GM12878 (cell line): ENCODE measurements at regions not wholly inside any gene's neighbourhood (a gene's known extent, or its start where the extent isn't known, plus 50 kb on each side); places are given as distances from the start of the nearest gene placed in this dataset.

Source experiments
- ATAC-seq: fragments of 200-7000 bp; cut with Tn5 transposase; 3 replicates; pipeline ENCODE4 v1.9.1; 2020; ENCODE audit warnings: mild to moderate bottlenecking, moderate library complexity
- BruUV-seq: library from RNA; stranded (reverse); fragments of 400-500 nt; replicated peaks from 2 replicates; lab custom pipeline; 2021; lab: Mats Ljungman, UMichigan
- CTCF ChIA-PET: fragments of 300-600 bp; sonication (Branson Sonifier 250); formaldehyde crosslinking; extraction: SDS; loops from one replicate; lab custom pipeline; 2021; ENCODE audit warnings: inconsistent platforms; lab: Yijun Ruan, JAX
- POLR2A ChIA-PET: fragments of 350-600 bp; formaldehyde crosslinking; extraction: SDS; loops from one replicate; lab custom pipeline; 2021; ENCODE audit warnings: inconsistent platforms; lab: Charles Lee
- RAD21 ChIA-PET: fragments of 300-600 bp; sonication (Branson Sonifier 250); formaldehyde crosslinking; loops from one replicate; lab custom pipeline; 2023; ENCODE audit warnings: antibody characterized with exemption; ENCODE audit not compliant: unreplicated experiment; lab: Charles Lee
- SMC1A ChIA-PET: fragments of 300-600 bp; sonication (Branson Sonifier 250); formaldehyde crosslinking; loops from one replicate; lab custom pipeline; 2023; ENCODE audit not compliant: unreplicated experiment, uncharacterized antibody; lab: Charles Lee
- DNase-seq: peaks from one replicate; pipeline ENCODE4 v3.0.0-alpha.2; 2011; ENCODE audit warnings: low read depth, low spot score
- FAIRE-seq: peaks from 3 replicates; lab custom pipeline; 2011; peaks lifted over from hg19 to GRCh38; lab: Jason Lieb, UNC
- H2AFZ ChIP-seq: 2 replicates; pipeline ENCODE4 v1.6.0; 2011; ENCODE audit warnings: low read depth, low read length, control low read depth; ENCODE audit not compliant: control insufficient read depth
- H3K27ac ChIP-seq: 2 replicates; pipeline ENCODE4 v1.5.1; 2011; ENCODE audit warnings: control low read depth; ENCODE audit not compliant: control insufficient read depth, insufficient read depth
- H3K27me3 ChIP-seq, 2 experiments: replicated peaks in 1 of 2; 2 replicates each; pipeline versions ENCODE4 v1.6.0 to v1.6.1; 2011; ENCODE audit warnings: low read length in 1 of 2; ENCODE audit not compliant: control insufficient read depth in 2 of 2, insufficient read depth in 2 of 2
- H3K36me3 ChIP-seq, 2 experiments: 2 replicates each; pipeline ENCODE4 v1.5.1; 2011; ENCODE audit warnings: low read length in 1 of 2; ENCODE audit not compliant: control insufficient read depth in 2 of 2, insufficient read depth in 2 of 2
- H3K4me1 ChIP-seq: 2 replicates; pipeline ENCODE4 v1.6.1; 2011; ENCODE audit warnings: mild to moderate bottlenecking, low read length, moderate library complexity, mixed read lengths; ENCODE audit not compliant: control insufficient read depth, insufficient read depth
- H3K4me2 ChIP-seq: 2 replicates; pipeline ENCODE4 v1.6.0; 2011; ENCODE audit warnings: control low read depth; ENCODE audit not compliant: control insufficient read depth, insufficient read depth
- H3K4me3 ChIP-seq: fragments of 200-600 bp; sonication (generic); 2 replicates; pipeline ENCODE4 v1.5.1; 2016
- H3K79me2 ChIP-seq: 2 replicates; pipeline ENCODE4 v1.6.0; 2011; ENCODE audit warnings: low read length; ENCODE audit not compliant: control insufficient read depth, insufficient read depth
- H3K9ac ChIP-seq: 2 replicates; pipeline ENCODE4 v1.8.0; 2011; ENCODE audit warnings: low read length, control low read depth, mixed read lengths; ENCODE audit not compliant: control insufficient read depth, insufficient read depth
- H3K9me3 ChIP-seq: replicated peaks from 3 replicates; pipeline ENCODE4 v1.5.1; 2011; ENCODE audit warnings: mild to moderate bottlenecking, low read length; ENCODE audit not compliant: control insufficient read depth, insufficient read depth
- H4K20me1 ChIP-seq: 2 replicates; pipeline ENCODE4 v1.6.0; 2011; ENCODE audit not compliant: control insufficient read depth, insufficient read depth
- BACH1 ChIP-seq: fragments of 450-650 bp; IDR thresholded peaks from 2 replicates; pipeline ENCODE4 v1.6.1; 2017; ENCODE audit warnings: mild to moderate bottlenecking, borderline replicate concordance
- BRCA1 ChIP-seq: IDR thresholded peaks from 2 replicates; pipeline ENCODE4 v1.6.1; 2011; ENCODE audit warnings: low read depth, low read length, improper control_type of control experiment
- CEBPB ChIP-seq, 2 experiments: fragments of 150-350 bp in 1 of 2; IDR thresholded peaks; 2 replicates each; pipeline ENCODE4 v1.6.1; 2012 to 2014; ENCODE audit warnings: low read depth in 2 of 2, low read length in 2 of 2, borderline replicate concordance in 1 of 2, inconsistent platforms in 1 of 2
- CHD1 ChIP-seq: IDR thresholded peaks from 2 replicates; pipeline ENCODE4 v1.6.1; 2012; ENCODE audit warnings: low read depth, low read length, improper control_type of control experiment
- CHD2 ChIP-seq: IDR thresholded peaks from 2 replicates; pipeline ENCODE4 v1.6.1; 2011; ENCODE audit warnings: low read depth, low read length, improper control_type of control experiment, borderline replicate concordance
- DPF2 ChIP-seq: fragments of 450-650 bp; IDR thresholded peaks from 2 replicates; pipeline ENCODE4 v1.6.1; 2017; ENCODE audit warnings: mild to moderate bottlenecking
- EP300 ChIP-seq, 2 experiments: fragments of 150-350 bp in 1 of 2; IDR thresholded peaks; 2 replicates each; pipeline ENCODE4 v1.6.1; 2011 to 2012; ENCODE audit warnings: low read depth in 2 of 2, low read length in 2 of 2, borderline replicate concordance in 1 of 2, improper control_type of control experiment in 1 of 2, inconsistent platforms in 1 of 2; ENCODE audit not compliant: control insufficient read depth in 1 of 2
- ESRRA ChIP-seq: IDR thresholded peaks from 2 replicates; pipeline ENCODE4 v1.6.1; 2012; ENCODE audit warnings: mild to moderate bottlenecking, low read length, improper control_type of control experiment
- IKZF1 ChIP-seq: fragments of 450-650 bp; conservative IDR thresholded peaks from 2 replicates; pipeline ENCODE4 v1.6.1; 2017; ENCODE audit warnings: antibody characterized with exemption, mild to moderate bottlenecking
- IKZF2 ChIP-seq, 2 experiments: fragments of 450-650 bp; IDR thresholded peaks; 2 replicates each; pipeline ENCODE4 v1.6.1; 2017; ENCODE audit warnings: mild to moderate bottlenecking in 2 of 2, moderate library complexity in 2 of 2
- LARP7 ChIP-seq: fragments of 450-650 bp; IDR thresholded peaks from 2 replicates; pipeline ENCODE4 v1.6.1; 2017; ENCODE audit warnings: mild to moderate bottlenecking
- MEF2B ChIP-seq: fragments of 450-650 bp; IDR thresholded peaks from 2 replicates; pipeline ENCODE4 v1.6.1; 2018; ENCODE audit warnings: mild to moderate bottlenecking, moderate library complexity; ENCODE audit not compliant: partially characterized antibody, poor library complexity, severe bottlenecking
- MYB ChIP-seq: fragments of 150-350 bp; IDR thresholded peaks from 2 replicates; pipeline ENCODE4 v1.6.1; 2014; ENCODE audit warnings: mild to moderate bottlenecking, low read depth, low read length, borderline replicate concordance
- NFIC ChIP-seq: IDR thresholded peaks from 2 replicates; pipeline ENCODE4 v1.6.1; 2012; ENCODE audit warnings: low read depth, mild to moderate bottlenecking, inconsistent platforms, low read length, moderate library complexity
- RBBP5 ChIP-seq: fragments of 200-600 bp; sonication (generic); conservative IDR thresholded peaks from 2 replicates; pipeline ENCODE4 v1.6.1; 2016
- SIN3A ChIP-seq: IDR thresholded peaks from 2 replicates; pipeline ENCODE4 v1.6.1; 2012; ENCODE audit warnings: low read depth, low read length, improper control_type of control experiment
- STAT1 ChIP-seq: fragments of 450-650 bp; conservative IDR thresholded peaks from 2 replicates; pipeline ENCODE4 v1.6.1; 2014; ENCODE audit warnings: antibody characterized with exemption, mild to moderate bottlenecking
- STAT3 ChIP-seq: IDR thresholded peaks from 2 replicates; pipeline ENCODE4 v1.6.1; 2011; ENCODE audit warnings: low read depth, low read length, improper control_type of control experiment
- SUPT20H ChIP-seq: IDR thresholded peaks from 2 replicates; pipeline ENCODE4 v1.6.1; 2011; ENCODE audit warnings: low read depth, mild to moderate bottlenecking, low read length, moderate library complexity, borderline replicate concordance; ENCODE audit not compliant: control insufficient read depth
- TAF1 ChIP-seq: IDR thresholded peaks from 2 replicates; pipeline ENCODE4 v1.6.1; 2011; ENCODE audit warnings: mild to moderate bottlenecking, low read depth, low read length, borderline replicate concordance
- TBL1XR1 ChIP-seq: IDR thresholded peaks from 2 replicates; pipeline ENCODE4 v1.6.1; 2012; ENCODE audit warnings: low read depth, low read length, improper control_type of control experiment
- TCF7 ChIP-seq: IDR thresholded peaks from 2 replicates; pipeline ENCODE4 v1.6.1; 2014; ENCODE audit warnings: antibody characterized with exemption, borderline replicate concordance
- ZNF207 ChIP-seq: fragments of 450-650 bp; IDR thresholded peaks from 2 replicates; pipeline ENCODE4 v1.6.1; 2014; ENCODE audit warnings: antibody characterized with exemption, mild to moderate bottlenecking, borderline replicate concordance
- ZNF24 ChIP-seq: fragments of 450-650 bp; IDR thresholded peaks from 2 replicates; pipeline ENCODE4 v1.6.1; 2017; ENCODE audit warnings: antibody characterized with exemption, mild to moderate bottlenecking
- ZNF384 ChIP-seq: IDR thresholded peaks from 2 replicates; pipeline ENCODE4 v1.6.1; 2012; ENCODE audit warnings: low read depth, mild to moderate bottlenecking, low read length, improper control_type of control experiment, borderline replicate concordance
- WGBS: methylation state at CpG from one replicate; pipeline ENCODE4 v1.1.6; 2016; ENCODE audit warnings: low lambda C conversion rate; ENCODE audit not compliant: insufficient replicate concordance, insufficient coverage; ENCODE audit errors: missing lambda C conversion rate; 5-methylcytosine and 5-hydroxymethylcytosine counted together
- in situ Hi-C: fragments of 300-500 bp; cut with MboI; formaldehyde crosslinking; loops from 9 replicates; pipeline ENCODE4 v1.14.3; 2018; ENCODE audit warnings: mixed read lengths
- intact Hi-C: fragments of 100-400 bp; cut with micrococcal nuclease; formaldehyde crosslinking; loops from one replicate; pipeline ENCODE4 v1.14.2; 2022; ENCODE audit not compliant: unreplicated experiment
- TF ChIP-seq, protein P1 (sequence below): fragments of 450-650 bp; IDR thresholded peaks from 2 replicates; pipeline ENCODE4 v1.6.1; 2017; ENCODE audit warnings: low read depth, mild to moderate bottlenecking, moderate library complexity

DNA sequence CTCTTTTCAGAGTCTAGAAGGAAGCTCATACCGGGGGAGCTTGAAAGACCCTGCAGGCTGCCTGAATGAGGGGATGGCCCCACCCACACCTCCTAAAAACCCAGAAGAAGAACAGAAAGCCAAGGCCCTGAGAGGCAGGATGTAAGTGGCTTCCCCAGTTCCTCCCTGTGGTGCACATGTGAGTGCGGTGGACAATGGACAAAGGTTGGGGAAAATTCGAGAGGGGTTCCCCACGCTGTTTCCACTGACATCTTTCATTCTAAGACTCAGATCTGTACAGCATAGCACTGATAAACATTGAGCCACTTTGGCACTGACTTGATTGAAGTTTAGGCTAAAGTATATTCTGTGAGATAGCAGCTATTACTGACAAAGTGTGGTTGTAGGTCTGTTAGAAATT, 79.5 kb upstream of the UMPS start:
- ChIA-PET POLR2A (interaction anchor here (0.7 to 4.2 kb wide), 7 partner anchors 10 to 80 kb away, joined by 3 to 25 read pairs (median 5); no protein-coding TSS in a partner anchor), SMC1A (interaction anchor here (0.7 to 6.2 kb wide), 21 partner anchors 9 to 92 kb away, joined by 3 to 55 read pairs (median 6); no protein-coding TSS in a partner anchor), CTCF (interaction anchor here (0.6 to 4.3 kb wide), 14 partner anchors 8 to 185 kb away, joined by 3 to 25 read pairs (median 7); no protein-coding TSS in a partner anchor), RAD21 (interaction anchor here (0.9 to 5.8 kb wide), 12 partner anchors 10 to 85 kb away, joined by 3 to 59 read pairs (median 5); no protein-coding TSS in a partner anchor)
- intact Hi-C loops = loop anchor here (5.0 kb wide), 1 partner anchor 63 kb away; no protein-coding TSS in a partner anchor
- Histone ChIP-seq H3K79me2 (no peaks in the 10 kb centered on the region), H3K4me1 (peaks cover 31% of the 10 kb centered on the region), H3K9ac (no peak overlapping the region; the same call in 1 of the 2 replicates), H3K4me2 (peak overlapping the region; percentile 26), H3K27me3 (no peaks in the 10 kb centered on the region), H3K9me3 (no peaks in the 10 kb centered on the region; the same call in 2 of the 3 replicates), H2AFZ (peak overlapping the region; percentile 16), H3K27ac (peak overlapping the region; percentile 49), H3K4me3 (no peak overlapping the region), H3K36me3 (no peaks in the 10 kb centered on the region), H4K20me1 (no peaks in the 10 kb centered on the region)
- in situ Hi-C loops = no loop called here
- ATAC-seq (peak; percentile 89), FAIRE-seq (peak; percentile 71), DNase-seq (peak; percentile 65)
- no TSS peak for BruUV-seq
- WGBS = 0% methylated on average over 4 of the region's 4 CpGs
- TF ChIP-seq SIN3A (no peak), RBBP5 (no peak), MYB (no peak), CEBPB (IDR thresholded peaks at IDR 0.05; ENCODE audit: borderline replicate concordance in 1 of 2, low read depth in 2 of 2, low read length in 2 of 2) (no peak), CHD2 (peak; percentile 79; the same call in 1 of the 2 replicates), BRCA1 (no peak), CHD1 (0 out of 2 replicates have a peak, but pooled peaks have one; percentile 51), TAF1 (0 out of 2 replicates have a peak, but pooled peaks have one; percentile 15), IKZF2 (IDR thresholded peaks at IDR 0.05) (peak; percentile 97), ZNF207 (no peak), TBL1XR1 (peak; percentile 91; the same call in 1 of the 2 replicates), LARP7 (no peak), ZNF24 (0 out of 2 replicates have a peak, but pooled peaks have one; percentile 38), MEF2B (peak; percentile 72), STAT3 (0 out of 2 replicates have a peak, but pooled peaks have one; percentile 54), EP300 (IDR thresholded peaks at IDR 0.05; ENCODE audit: borderline replicate concordance in 1 of 2, control insufficient read depth in 1 of 2, low read depth in 2 of 2, low read length in 2 of 2) (peak; percentile 92 to 96; a peak in 3 of 4 replicates), NFIC (peak; percentile 88), STAT1 (no peak), SUPT20H (no peak), DPF2 (peak; percentile 91), ESRRA (no peak), ZNF384 (0 out of 2 replicates have a peak, but pooled peaks have one; percentile 20), BACH1 (peak; percentile 69; the same call in 1 of the 2 replicates), TCF7 (no peak; the same call in 1 of the 2 replicates), IKZF1 (peak; percentile 96)
- TF ChIP-seq, protein P1, sequence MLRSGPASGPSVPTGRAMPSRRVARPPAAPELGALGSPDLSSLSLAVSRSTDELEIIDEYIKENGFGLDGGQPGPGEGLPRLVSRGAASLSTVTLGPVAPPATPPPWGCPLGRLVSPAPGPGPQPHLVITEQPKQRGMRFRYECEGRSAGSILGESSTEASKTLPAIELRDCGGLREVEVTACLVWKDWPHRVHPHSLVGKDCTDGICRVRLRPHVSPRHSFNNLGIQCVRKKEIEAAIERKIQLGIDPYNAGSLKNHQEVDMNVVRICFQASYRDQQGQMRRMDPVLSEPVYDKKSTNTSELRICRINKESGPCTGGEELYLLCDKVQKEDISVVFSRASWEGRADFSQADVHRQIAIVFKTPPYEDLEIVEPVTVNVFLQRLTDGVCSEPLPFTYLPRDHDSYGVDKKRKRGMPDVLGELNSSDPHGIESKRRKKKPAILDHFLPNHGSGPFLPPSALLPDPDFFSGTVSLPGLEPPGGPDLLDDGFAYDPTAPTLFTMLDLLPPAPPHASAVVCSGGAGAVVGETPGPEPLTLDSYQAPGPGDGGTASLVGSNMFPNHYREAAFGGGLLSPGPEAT = peak; percentile 94
